HG03354 (cell line): ENCODE measurements at regions not wholly inside any gene's neighbourhood (a gene's known extent, or its start where the extent isn't known, plus 50 kb on each side); places are given as distances from the start of the nearest gene placed in this dataset.
"Not testable (repeated sequence)": the region's sequence is repeated elsewhere in the genome, so short reads cannot be mapped to it uniquely, and the experiment has no call there.

ENCODE experiments used
- ATAC-seq: cut with Tn5 transposase; IDR thresholded peaks from one replicate; pipeline ENCODE4 v1.9.1; 2021; ENCODE audit warnings: mild to moderate bottlenecking; ENCODE audit not compliant: unreplicated experiment, poor library complexity, severe bottlenecking

- not testable (repeated sequence) for ATAC-seq
These were observed 55.7 kb upstream of the TERB2 start for GRCh38 chr15:44900796-44901195.

- ATAC-seq = not testable (repeated sequence)
These were observed 53.2 kb upstream of the TERB2 start for GRCh38 chr15:44903281-44903680.

GRCh38 chr15:44904651-44905340 is 51.7 kb upstream of the TERB2 start:
- ATAC-seq = not testable (repeated sequence)
